Ovary (tissue), 7 donors: ENCODE measurements at regions not wholly inside any gene's neighbourhood (a gene's known extent, or its start where the extent isn't known, plus 50 kb on each side); places are given as distances from the start of the nearest gene placed in this dataset.

Source experiments
- DNase-seq, 5 donors: peaks; one replicate each; pipeline ENCODE4 v3.0.0-alpha.2; 2019 to 2020
- H3K27ac ChIP-seq, 2 donors: fragments of 200-600 bp; one replicate each; pipeline versions ENCODE4 v1.5.1 to v1.8.0; 2019 to 2022
- H3K27me3 ChIP-seq: fragments of 200-600 bp; one replicate; pipeline ENCODE4 v1.8.0; 2022
- H3K36me3 ChIP-seq: fragments of 200-600 bp; sonication (generic); one replicate; pipeline ENCODE4 v1.5.1; 2019
- H3K4me1 ChIP-seq: one replicate; pipeline ENCODE4 v1.8.1; 2013; ENCODE audit warnings: mild to moderate bottlenecking, moderate library complexity; ENCODE audit not compliant: insufficient read depth
- H3K4me3 ChIP-seq: fragments of 200-600 bp; sonication (generic); one replicate; pipeline ENCODE4 v1.5.1; 2017
- H3K9me3 ChIP-seq, 2 donors: fragments of 200-600 bp in 1 of 2; sonication (generic) in 1 of 2; one replicate each; pipeline versions ENCODE4 v1.5.1 to v1.8.1; 2013 to 2019; ENCODE audit warnings: mild to moderate bottlenecking in 1 of 2, moderate library complexity in 1 of 2
- CTCF ChIP-seq, 3 donors: fragments of 450-650 bp in 2 of 3; fragments of 200-600 bp in 1 of 3; IDR thresholded peaks; one replicate each; pipeline versions ENCODE4 v1.5.1 to v1.8.0; 2016 to 2022; ENCODE audit warnings: antibody characterized with exemption in 3 of 3, mild to moderate bottlenecking in 1 of 3
- EP300 ChIP-seq: sonication (generic); formaldehyde crosslinking; IDR thresholded peaks from one replicate; pipeline ENCODE4 v1.6.1; 2017; ENCODE audit warnings: antibody characterized with exemption
- POLR2A ChIP-seq: fragments of 450-650 bp; IDR thresholded peaks from one replicate; pipeline ENCODE4 v1.6.1; 2017; ENCODE audit warnings: antibody characterized with exemption, mild to moderate bottlenecking, moderate library complexity
- WGBS, 3 donors: extraction: QIAGEN DNeasy Blood & Tissue Kit in 1 of 3; methylation state at CpG; one replicate each; pipeline versions ENCODE4 v1.1.5 to v1.1.7; 2013 to 2017; 5-methylcytosine and 5-hydroxymethylcytosine counted together
- intact Hi-C, 4 donors: fragments of 100-400 bp; cut with DNase I; formaldehyde crosslinking; loops; one replicate each; pipeline versions ENCODE4 v1.11.0 to v1.15.1; 2022 to 2023
- donor health status: DM: no; HTN: no; CAD: no; lungs with moderate emphysema.
- donor health status: DM: no; HTN: no; CAD: no.
- donor health status: Bipolar disorder and iron deficiency.
- donor health status: DM: no; HTN: no; CAD: no.
- donor health status: DM: yes; HTN: yes; CAD: no.

GRCh38 chr2:13923823-13924222 lies 708.7 kb upstream of the LRATD1 start:
- intact Hi-C loops: no loop called here
- H3K9me3 ChIP-seq: peaks cover 0 to 4% of the 10 kb centered on the region in 2 donors

GRCh38 chr2:13942111-13942510 lies 690.4 kb upstream of the LRATD1 start:
- H3K36me3 ChIP-seq: no peaks in the 10 kb centered on the region
- no peaks in the 10 kb centered on the region for H3K4me1 ChIP-seq
- no peak overlapping the region for H3K4me3 ChIP-seq
- H3K27ac ChIP-seq: no peak overlapping the region
- H3K27me3 ChIP-seq: no peaks in the 10 kb centered on the region
- H3K9me3 ChIP-seq: no peaks in the 10 kb centered on the region
- intact Hi-C loops: no loop called here
- DNase-seq: no peak
- no peak for TF ChIP-seq POLR2A
- no peak for TF ChIP-seq EP300
- no peak for TF ChIP-seq CTCF (IDR thresholded peaks at IDR 0.05)
- 93 to 97% (median 95%) methylated on average over 2 of the region's 2 CpGs for WGBS, 3 donors

More at GRCh38 chr2:13923823-13924222, 708.7 kb upstream of the LRATD1 start:
- DNase-seq: no peak
- no peaks in the 10 kb centered on the region for H3K27me3 ChIP-seq
- H3K36me3 ChIP-seq: no peaks in the 10 kb centered on the region
- WGBS, 3 donors: 82 to 91% (median 90%) methylated on average over 6 of the region's 6 CpGs
- H3K4me3 ChIP-seq: no peak overlapping the region
- H3K27ac ChIP-seq: no peak overlapping the region
- TF ChIP-seq CTCF (IDR thresholded peaks at IDR 0.05) (no peak), POLR2A (no peak), EP300 (no peak)
- no peaks in the 10 kb centered on the region for H3K4me1 ChIP-seq

GRCh38 chr2:13950761-13951160 lies 681.8 kb upstream of the LRATD1 start:
- no peak overlapping the region for H3K4me3 ChIP-seq
- H3K27me3 ChIP-seq: no peaks in the 10 kb centered on the region
- intact Hi-C loops: no loop called here
- TF ChIP-seq POLR2A: no peak
- no peak for TF ChIP-seq EP300
- TF ChIP-seq CTCF (IDR thresholded peaks at IDR 0.05): no peak
- no peaks in the 10 kb centered on the region for H3K4me1 ChIP-seq
- WGBS, 3 donors: 97 to 98% (median 98%) methylated on average over 2 of the region's 2 CpGs
- H3K36me3 ChIP-seq: no peaks in the 10 kb centered on the region
- H3K9me3 ChIP-seq: no peaks in the 10 kb centered on the region
- no peak for DNase-seq
- H3K27ac ChIP-seq: no peak overlapping the region

- intact Hi-C loops: no loop called here
- Histone ChIP-seq H3K4me1 (no peaks in the 10 kb centered on the region), H3K9me3 (no peaks in the 10 kb centered on the region), H3K27ac (no peak overlapping the region), H3K27me3 (no peaks in the 10 kb centered on the region), H3K36me3 (no peaks in the 10 kb centered on the region), H3K4me3 (no peak overlapping the region)
- 59 to 90% (median 88%) methylated on average over 2 of the region's 2 CpGs for WGBS, 3 donors
- TF ChIP-seq POLR2A: no peak
- no peak for TF ChIP-seq CTCF (IDR thresholded peaks at IDR 0.05)
- no peak for TF ChIP-seq EP300
- DNase-seq: no peak
These were observed 663.7 kb upstream of the LRATD1 start for GRCh38 chr2:13968811-13969210.
